LNCAP (cell line): ENCODE measurements at regions not wholly inside any gene's neighbourhood (a gene's known extent, or its start where the extent isn't known, plus 50 kb on each side); places are given as distances from the start of the nearest gene placed in this dataset.

ENCODE experiments used
- CTCF ChIP-seq: fragments of 450-650 bp; IDR thresholded peaks from 2 replicates; pipeline ENCODE4 v1.5.1; 2017; ENCODE audit warnings: mild to moderate bottlenecking

- no peak for TF ChIP-seq CTCF
Measured at GRCh38 chr3:159348431-159348830, 546.6 kb downstream of the MFSD1 start.

GRCh38 chr3:159356606-159357005 is 554.8 kb downstream of the MFSD1 start:
- no peak for TF ChIP-seq CTCF

GRCh38 chr3:159364511-159364910 is 562.7 kb downstream of the MFSD1 start:
- no peak for TF ChIP-seq CTCF

- no peak for TF ChIP-seq CTCF
Measured at GRCh38 chr3:159366476-159366875, 564.6 kb downstream of the MFSD1 start.

GRCh38 chr3:159371961-159372360 is 570.1 kb downstream of the MFSD1 start:
- TF ChIP-seq CTCF = no peak

GRCh38 chr3:159378396-159379194 is 576.7 kb downstream of the MFSD1 start:
- no peak for TF ChIP-seq CTCF

- TF ChIP-seq CTCF = no peak
Measured at GRCh38 chr3:159380891-159381290, 579.0 kb downstream of the MFSD1 start.
